D341Med (cell line): ENCODE measurements at regions not wholly inside any gene's neighbourhood (a gene's known extent, or its start where the extent isn't known, plus 50 kb on each side); places are given as distances from the start of the nearest gene placed in this dataset.
"Not testable (repeated sequence)": the region's sequence is repeated elsewhere in the genome, so short reads cannot be mapped to it uniquely, and the experiment has no call there.

Experiments used
- DNase-seq: peaks from one replicate; pipeline ENCODE4 v3.0.0; 2012; ENCODE audit warnings: low spot score

- no peak for DNase-seq
Observed at GRCh38 chr1:81738875-81739274, 61.9 kb upstream of the ADGRL2 start.

- DNase-seq: no peak
Observed at GRCh38 chr1:81733480-81733879, 67.3 kb upstream of the ADGRL2 start.

GRCh38 chr1:81731989-81732388 lies 68.7 kb upstream of the ADGRL2 start:
- no peak for DNase-seq

DNA sequence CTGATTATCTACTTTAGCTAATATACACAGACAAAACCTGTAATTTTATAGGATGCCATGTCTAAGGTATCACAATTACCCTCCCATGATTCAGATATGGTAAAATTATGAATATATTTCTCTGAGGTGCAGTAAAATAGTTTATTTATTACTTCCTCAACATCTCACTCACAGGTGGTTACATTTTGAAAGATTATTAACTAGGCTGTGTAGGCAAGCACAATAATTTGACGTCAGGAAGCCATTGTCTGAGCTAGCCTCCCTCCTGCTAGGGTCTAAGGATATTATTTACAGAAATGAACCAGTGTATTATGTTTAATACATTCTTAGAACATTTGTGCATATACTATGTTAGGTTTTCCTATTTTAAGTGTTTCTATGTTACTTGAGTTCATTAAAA lies 69.9 kb upstream of the ADGRL2 start:
- no peak for DNase-seq

GRCh38 chr1:81730299-81730698 lies 70.4 kb upstream of the ADGRL2 start:
- not testable (repeated sequence) for DNase-seq

GRCh38 chr1:81729818-81730217 lies 70.9 kb upstream of the ADGRL2 start:
- no peak for DNase-seq

GRCh38 chr1:81729239-81729638 lies 71.5 kb upstream of the ADGRL2 start:
- DNase-seq: no peak

- no peak for DNase-seq
Observed at GRCh38 chr1:81725823-81726222, 74.9 kb upstream of the ADGRL2 start.

GRCh38 chr1:81722631-81723328 lies 78.0 kb upstream of the ADGRL2 start:
- DNase-seq: not testable (repeated sequence)

GRCh38 chr1:81720256-81720655 lies 80.5 kb upstream of the ADGRL2 start:
- not testable (repeated sequence) for DNase-seq

- no peak for DNase-seq
Observed at GRCh38 chr1:81717230-81717629, 83.5 kb upstream of the ADGRL2 start.

DNA sequence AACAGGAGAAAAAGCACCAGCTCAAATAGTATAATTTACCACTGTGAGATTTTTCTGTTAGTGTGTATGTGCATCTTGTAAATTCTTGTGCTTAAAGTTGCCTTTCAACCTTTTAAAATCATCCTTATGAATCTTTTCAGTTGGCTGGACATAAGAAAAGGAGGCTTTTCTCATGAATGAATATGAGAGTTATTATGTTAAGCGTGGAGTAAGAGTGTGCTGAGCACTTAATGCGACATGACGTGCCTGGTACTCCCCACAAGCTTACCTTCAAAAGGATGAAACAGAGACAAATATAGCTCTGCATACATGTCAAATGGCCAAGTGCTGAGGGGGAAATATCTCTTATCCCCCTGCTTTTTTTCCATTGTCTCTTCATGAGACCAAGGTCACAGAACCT lies 85.3 kb upstream of the ADGRL2 start:
- no peak for DNase-seq

DNA sequence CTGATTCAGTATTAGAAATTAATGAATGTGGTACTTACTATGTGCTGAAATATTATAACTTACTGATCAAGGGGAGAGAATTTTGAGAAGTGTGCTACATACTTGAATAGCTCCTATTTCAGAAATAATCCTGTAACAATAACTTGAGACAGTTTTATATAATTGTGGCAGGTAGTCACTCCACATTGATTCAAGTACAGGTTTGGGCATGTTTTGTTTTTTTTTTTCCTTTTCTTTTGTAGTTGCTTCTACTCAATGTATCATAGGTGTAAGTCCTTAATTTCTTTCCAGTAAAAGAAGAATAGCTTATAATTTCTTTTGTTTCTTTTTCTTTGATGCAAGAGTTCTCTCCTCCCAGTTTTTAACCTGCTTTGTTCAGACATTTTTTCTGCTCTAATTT lies 86.1 kb upstream of the ADGRL2 start:
- no peak for DNase-seq

- no peak for DNase-seq
Observed at GRCh38 chr1:81712425-81712824, 88.3 kb upstream of the ADGRL2 start.

- DNase-seq: no peak
Observed at GRCh38 chr1:81710857-81711256, 89.9 kb upstream of the ADGRL2 start.

DNA sequence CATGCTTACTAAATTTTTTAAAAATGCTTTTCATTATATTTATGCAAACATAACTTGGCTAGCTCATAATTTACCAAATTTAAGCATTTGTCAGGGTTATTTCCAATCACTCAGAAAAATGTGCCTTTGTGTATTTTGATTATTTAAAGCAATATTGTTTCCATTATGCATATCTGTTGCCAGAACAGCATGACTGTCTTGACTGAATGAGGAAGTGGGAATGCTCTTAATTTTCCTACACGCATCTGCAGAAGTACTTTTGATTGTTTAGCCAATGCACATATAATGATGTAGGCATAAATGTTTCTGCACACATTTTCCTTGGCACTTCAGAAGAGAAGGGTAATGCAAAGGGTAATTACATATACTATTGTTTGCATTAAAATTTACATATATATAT lies 92.5 kb upstream of the ADGRL2 start:
- DNase-seq: no peak

GRCh38 chr1:81706650-81707435 lies 93.9 kb upstream of the ADGRL2 start:
- no peak for DNase-seq

GRCh38 chr1:81703756-81704463 lies 96.8 kb upstream of the ADGRL2 start:
- no peak for DNase-seq

GRCh38 chr1:81703391-81703755 lies 97.4 kb upstream of the ADGRL2 start:
- DNase-seq: no peak

DNA sequence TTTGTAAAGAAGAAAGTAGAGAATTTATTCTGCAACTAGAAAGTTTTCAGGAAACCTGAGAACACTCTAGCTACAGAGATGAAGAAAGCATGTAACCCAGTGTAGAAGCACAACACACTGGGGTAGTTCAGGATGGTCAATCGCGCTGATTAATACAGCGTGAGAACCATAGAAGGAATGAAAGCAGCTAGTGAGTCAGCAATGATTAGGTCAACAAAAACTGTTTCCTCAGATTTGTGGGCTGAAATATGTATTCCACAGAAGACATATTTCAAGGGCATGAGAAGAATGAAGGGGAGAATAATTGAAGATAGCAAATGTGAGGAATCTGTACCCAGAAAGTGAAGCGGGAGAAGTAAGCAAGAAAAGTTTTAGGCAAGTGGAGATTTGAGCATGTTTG lies 97.8 kb upstream of the ADGRL2 start:
- no peak for DNase-seq

DNA sequence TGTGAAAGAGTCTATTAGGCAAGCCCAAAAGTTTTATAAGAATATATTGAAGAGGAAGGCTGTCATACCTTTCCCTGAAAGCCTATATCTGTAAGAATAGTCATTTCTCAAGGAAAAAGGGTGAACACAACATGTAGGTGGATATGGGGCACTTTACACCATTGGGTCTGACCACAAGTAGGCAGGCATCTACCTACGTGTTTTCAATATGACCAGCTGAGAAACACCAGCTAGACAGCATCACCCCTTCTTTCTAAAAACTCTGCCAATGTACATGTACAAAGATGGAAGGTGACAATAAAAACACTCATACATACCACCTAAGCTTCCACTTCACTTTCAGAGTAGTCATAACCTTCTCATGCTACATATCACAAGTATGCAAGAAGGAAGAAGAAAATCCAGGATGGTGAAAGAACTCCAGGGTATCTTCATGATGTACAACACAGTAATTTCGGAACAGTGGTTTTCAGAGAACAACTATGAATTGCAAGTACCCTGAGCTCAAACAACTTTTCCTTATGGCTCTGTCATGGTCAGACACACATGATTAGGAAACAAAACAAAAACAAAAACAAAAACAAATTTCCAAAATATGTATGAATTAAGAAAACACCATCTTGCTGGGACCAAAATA lies 98.5 kb upstream of the ADGRL2 start:
- DNase-seq: no peak

- DNase-seq: no peak
Observed at GRCh38 chr1:81700728-81701470, 99.8 kb upstream of the ADGRL2 start.
